ENCODE measurements at regions not wholly inside any gene's neighbourhood (a gene's known extent, or its start where the extent isn't known, plus 50 kb on each side); places are given as distances from the start of the nearest gene placed in this dataset.

- Histone ChIP-seq H3K9me1 (ENCODE audit: control insufficient read depth, extremely low read depth, insufficient read depth, low read length) (no peaks in the 10 kb centered on the region), H3K79me2 (ENCODE audit: control insufficient read depth, insufficient read depth, low read length) (no peaks in the 10 kb centered on the region), H3K9ac (ENCODE audit: control insufficient read depth, extremely low read depth, insufficient read depth, low read length) (no peak overlapping the region), H4K20me1 (ENCODE audit: control insufficient read depth, extremely low read depth, insufficient read depth, low read length) (no peaks in the 10 kb centered on the region), H3K9me3 (ENCODE audit: control insufficient read depth, low read depth, low read length) (no peaks in the 10 kb centered on the region), H3K36me3 (ENCODE audit: control insufficient read depth in 2 of 2, extremely low read depth in 1 of 2, insufficient read depth in 2 of 2, low read length in 2 of 2) (no peaks in the 10 kb centered on the region), H3K27ac (ENCODE audit: control insufficient read depth, insufficient read depth, low read length) (no peak overlapping the region), H3K4me3 (ENCODE audit: control insufficient read depth in 2 of 3, extremely low read depth in 1 of 3, insufficient read depth in 2 of 3, low read depth in 1 of 3, low read length in 3 of 3) (no peak overlapping the region), H2AFZ (ENCODE audit: control insufficient read depth, low read length) (no peak overlapping the region), H3K4me1 (ENCODE audit: control insufficient read depth, extremely low read depth, insufficient read depth, low read length) (peaks cover 10% of the 10 kb centered on the region), H3K4me2 (ENCODE audit: control insufficient read depth, extremely low read depth, insufficient read depth, low read depth, low read length) (no peak overlapping the region), H3K27me3 (ENCODE audit: control insufficient read depth, extremely low read depth, insufficient read depth, low read length) (no peaks in the 10 kb centered on the region)
- dilution Hi-C loops (cut with MboI; ENCODE audit: extremely low pct_ligation_motif_present, low sequenced_read_pairs): no loop called here
- no peak for FAIRE-seq
- TF ChIP-seq EZH2 (IDR thresholded peaks at IDR 0.05; ENCODE audit: low read length) (no peak), CTCF (optimal IDR thresholded peaks at IDR 0.05 in 1 of 3, IDR thresholded peaks at IDR 0.05 in 1 of 3, conservative IDR thresholded peaks at IDR 0.05 in 1 of 3; ENCODE audit: extremely low read depth in 1 of 3, insufficient read depth in 2 of 3, low read length in 3 of 3) (no peak)
- no peak for DNase-seq (ENCODE audit: low read depth, low spot score)
These were observed 480.8 kb upstream of the TNC start for GRCh38 chr9:115598751-115599150.

- FAIRE-seq: no peak
- dilution Hi-C loops (cut with MboI; ENCODE audit: extremely low pct_ligation_motif_present, low sequenced_read_pairs): no loop called here
- H2AFZ ChIP-seq (ENCODE audit: control insufficient read depth, low read length): no peak overlapping the region
These were observed 481.9 kb upstream of the TNC start for GRCh38 chr9:115599898-115600297.

More at GRCh38 chr9:115599898-115600297, 481.9 kb upstream of the TNC start:
- H3K27me3 ChIP-seq (ENCODE audit: control insufficient read depth, extremely low read depth, insufficient read depth, low read length): no peaks in the 10 kb centered on the region
- no peak overlapping the region for H3K4me3 ChIP-seq (ENCODE audit: control insufficient read depth in 2 of 3, extremely low read depth in 1 of 3, insufficient read depth in 2 of 3, low read depth in 1 of 3, low read length in 3 of 3)
- H3K9ac ChIP-seq (ENCODE audit: control insufficient read depth, extremely low read depth, insufficient read depth, low read length): no peak overlapping the region
- H3K4me2 ChIP-seq (ENCODE audit: control insufficient read depth, extremely low read depth, insufficient read depth, low read depth, low read length): no peak overlapping the region
- H3K9me1 ChIP-seq (ENCODE audit: control insufficient read depth, extremely low read depth, insufficient read depth, low read length): no peaks in the 10 kb centered on the region
- TF ChIP-seq CTCF (optimal IDR thresholded peaks at IDR 0.05 in 1 of 3, IDR thresholded peaks at IDR 0.05 in 1 of 3, conservative IDR thresholded peaks at IDR 0.05 in 1 of 3; ENCODE audit: extremely low read depth in 1 of 3, insufficient read depth in 2 of 3, low read length in 3 of 3) (no peak), EZH2 (IDR thresholded peaks at IDR 0.05; ENCODE audit: low read length) (no peak)
- H3K4me1 ChIP-seq (ENCODE audit: control insufficient read depth, extremely low read depth, insufficient read depth, low read length): peaks cover 4% of the 10 kb centered on the region
- no peaks in the 10 kb centered on the region for H3K9me3 ChIP-seq (ENCODE audit: control insufficient read depth, low read depth, low read length)
- no peaks in the 10 kb centered on the region for H4K20me1 ChIP-seq (ENCODE audit: control insufficient read depth, extremely low read depth, insufficient read depth, low read length)
- DNase-seq (ENCODE audit: low read depth, low spot score): no peak
- no peak overlapping the region for H3K27ac ChIP-seq (ENCODE audit: control insufficient read depth, insufficient read depth, low read length)
- H3K36me3 ChIP-seq (ENCODE audit: control insufficient read depth in 2 of 2, extremely low read depth in 1 of 2, insufficient read depth in 2 of 2, low read length in 2 of 2): no peaks in the 10 kb centered on the region
- no peaks in the 10 kb centered on the region for H3K79me2 ChIP-seq (ENCODE audit: control insufficient read depth, insufficient read depth, low read length)
